Non-pigmented ciliary epithelial cell (primary cell): ENCODE measurements at regions not wholly inside any gene's neighbourhood (a gene's known extent, or its start where the extent isn't known, plus 50 kb on each side); places are given as distances from the start of the nearest gene placed in this dataset.
"Not testable (repeated sequence)": the region's sequence is repeated elsewhere in the genome, so short reads cannot be mapped to it uniquely, and the experiment has no call there.

Experiments
- DNase-seq: peaks from one replicate; pipeline ENCODE4 v3.0.0-alpha.2; 2010; ENCODE audit warnings: low read depth

DNA sequence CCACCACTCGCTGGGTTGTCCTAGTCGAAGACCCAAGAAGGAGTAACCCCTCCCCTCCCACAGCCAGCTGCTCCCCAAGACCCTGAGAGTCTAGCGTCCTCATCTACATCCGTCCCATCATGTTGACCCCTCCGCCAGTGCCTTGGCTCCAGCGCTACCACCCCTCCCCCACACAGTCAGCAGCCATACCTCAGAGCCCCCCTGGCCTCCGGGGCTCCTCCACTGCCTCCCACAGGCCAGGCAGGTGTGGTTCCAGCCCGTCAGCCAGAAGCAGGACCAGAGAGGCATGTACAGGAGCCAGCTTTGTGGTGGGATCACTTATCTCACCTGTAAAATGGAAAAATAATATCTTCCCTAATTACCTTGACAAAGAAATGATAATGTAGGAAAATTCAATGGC, 51.5 kb upstream of the PHF21B start:
- DNase-seq, result no peak

DNA sequence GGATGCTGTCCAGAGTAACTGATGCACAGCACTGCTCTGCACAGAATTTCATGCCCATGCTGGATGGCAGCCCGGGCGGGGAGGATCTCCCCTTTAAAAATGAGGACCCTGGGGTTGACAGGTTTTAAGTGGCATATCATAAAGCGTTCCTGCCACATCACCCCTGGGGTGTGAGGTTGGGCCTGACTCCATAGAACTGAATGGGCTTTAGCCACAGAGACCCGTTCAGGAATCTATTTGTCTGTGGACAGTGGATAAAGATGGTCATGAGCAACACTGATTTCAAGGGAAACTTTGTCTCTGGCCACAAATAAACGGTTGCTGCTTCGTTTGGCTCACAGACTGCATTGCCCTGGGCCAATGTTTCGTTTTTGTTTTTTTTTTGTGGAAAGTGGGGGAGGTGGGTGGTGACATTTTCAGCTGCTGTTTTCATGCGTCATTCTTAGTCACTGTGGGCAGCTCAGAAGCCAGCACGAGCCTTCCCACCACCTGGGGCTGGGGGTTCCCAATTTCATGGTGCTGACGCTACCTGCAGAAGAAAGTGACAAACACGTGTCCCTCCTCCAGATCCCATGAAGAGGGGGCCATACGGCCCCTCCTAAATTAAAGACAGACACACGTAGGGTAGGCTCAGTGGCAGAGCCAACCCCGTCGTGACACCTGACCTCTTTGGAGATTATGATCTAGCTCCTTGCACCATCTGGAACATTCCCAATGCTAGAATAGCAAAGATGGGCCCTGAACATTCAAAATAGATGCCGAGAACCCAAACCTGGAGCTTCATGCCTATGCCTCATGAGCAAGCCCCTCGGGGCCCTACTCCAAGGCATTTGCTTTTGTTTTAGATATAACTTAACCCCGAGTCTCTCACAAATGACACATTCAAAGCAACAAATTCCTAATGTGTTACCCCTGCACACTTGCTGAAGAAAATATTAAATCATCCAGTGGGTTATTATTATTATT, 54.8 kb upstream of the PHF21B start:
- peak; percentile 20 for DNase-seq

DNA sequence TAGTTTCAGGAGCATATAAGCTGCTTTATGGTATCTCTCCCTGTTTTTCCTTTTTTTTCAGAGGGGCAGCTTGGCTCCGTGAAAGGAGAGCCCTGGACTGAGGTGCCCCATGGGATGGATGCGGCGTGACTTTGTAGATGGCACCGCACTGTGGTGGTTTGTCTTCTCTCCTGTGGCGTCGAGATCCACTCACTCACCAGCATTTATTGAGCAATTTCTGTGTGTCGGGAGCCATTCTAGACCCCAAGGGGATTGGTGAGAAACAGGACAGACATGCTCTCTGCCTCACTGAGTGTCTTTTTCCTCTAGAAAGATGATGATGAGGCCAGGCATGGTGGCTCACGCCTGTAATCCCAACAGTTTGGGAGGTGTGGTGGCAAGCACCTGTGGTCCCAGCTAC, 55.9 kb upstream of the PHF21B start:
- no peak for DNase-seq

DNA sequence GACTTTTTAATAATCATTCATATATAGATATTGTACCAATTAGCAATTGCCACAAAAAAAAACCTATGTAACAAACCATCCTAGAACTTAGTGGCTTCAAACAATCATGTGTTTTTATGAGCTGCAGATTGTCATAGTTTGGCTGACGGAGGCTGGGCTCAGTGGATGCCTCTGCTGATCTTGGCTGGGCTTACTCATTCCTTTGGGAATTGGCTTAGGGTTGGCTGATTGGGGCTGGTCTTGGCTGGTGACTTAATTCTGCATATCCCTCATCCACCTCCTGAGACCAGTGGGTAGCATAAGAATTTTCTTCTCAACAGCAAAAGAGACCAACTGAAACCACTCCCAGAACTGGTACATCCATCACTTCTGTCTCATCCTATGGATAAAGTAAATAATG, 57.9 kb upstream of the PHF21B start:
- DNase-seq, result no peak

DNA sequence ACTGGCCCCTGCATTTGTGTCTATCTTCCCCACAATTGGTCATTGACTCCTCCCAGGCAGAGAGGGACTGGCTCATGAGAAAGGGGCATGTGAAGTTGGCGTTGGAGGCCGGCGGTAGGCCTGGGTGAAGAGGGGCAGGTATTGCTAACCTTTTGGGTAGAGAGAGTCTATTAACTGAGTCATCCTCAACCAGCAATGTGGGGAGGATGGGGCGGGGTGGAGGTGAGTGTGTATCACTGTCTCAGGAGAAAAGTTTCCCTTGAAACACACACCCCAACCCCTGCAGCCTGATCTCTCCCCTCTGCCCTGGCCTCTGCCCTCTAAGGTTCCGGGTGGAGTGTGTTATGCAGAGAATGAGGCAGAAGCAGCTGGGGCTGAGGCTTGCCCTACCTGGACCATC, 60.1 kb upstream of the PHF21B start:
- no peak for DNase-seq

DNA sequence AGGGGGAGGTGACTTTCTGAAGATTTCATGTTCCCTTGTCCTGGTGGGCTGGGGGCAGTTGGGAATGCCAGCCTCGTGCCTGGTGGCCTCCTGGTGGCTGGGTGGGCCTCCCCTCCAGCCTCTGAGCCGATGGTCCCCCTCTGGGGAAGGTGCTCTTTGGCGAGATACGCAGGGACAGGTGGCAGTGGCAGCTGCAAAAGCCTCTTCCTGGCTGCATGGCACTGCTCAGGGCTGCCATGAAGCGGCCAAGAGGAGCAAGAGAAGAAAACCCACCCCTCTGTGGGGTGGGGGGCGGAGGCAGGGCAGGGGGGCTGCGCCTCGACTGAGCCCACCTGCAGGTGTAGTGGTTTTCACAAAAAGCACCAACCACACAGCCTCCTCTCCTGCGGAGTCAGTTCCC, 61.8 kb upstream of the PHF21B start:
- no peak for DNase-seq

DNA sequence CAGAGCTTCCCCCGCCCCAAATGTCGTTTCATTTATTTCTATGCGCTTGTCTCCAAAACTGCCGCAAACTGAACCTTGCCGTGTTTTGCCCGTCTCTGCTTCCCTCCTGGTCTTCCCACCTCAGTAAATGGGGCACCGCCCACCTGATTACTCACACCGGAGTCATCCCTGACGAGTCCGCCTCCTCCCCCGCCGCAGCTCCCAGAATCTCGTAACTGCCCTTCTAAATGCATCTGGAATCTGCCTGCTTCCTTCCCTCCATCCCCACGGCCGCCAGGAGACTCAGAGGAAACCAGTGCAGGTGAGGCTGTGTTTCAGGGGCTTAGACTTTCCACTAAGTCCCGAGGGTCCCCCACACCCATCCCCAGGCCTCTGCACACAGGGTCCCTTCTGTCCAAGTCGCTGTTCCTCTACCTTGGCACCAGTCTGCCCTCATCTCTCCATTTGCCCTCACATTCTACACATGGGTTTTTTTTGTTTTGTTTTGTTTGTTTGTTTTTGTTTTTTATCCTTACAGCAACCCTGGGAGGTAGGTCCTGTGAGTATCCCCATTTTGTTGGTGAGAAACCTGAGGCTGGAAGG, 62.6 kb upstream of the PHF21B start:
- no peak for DNase-seq

DNA sequence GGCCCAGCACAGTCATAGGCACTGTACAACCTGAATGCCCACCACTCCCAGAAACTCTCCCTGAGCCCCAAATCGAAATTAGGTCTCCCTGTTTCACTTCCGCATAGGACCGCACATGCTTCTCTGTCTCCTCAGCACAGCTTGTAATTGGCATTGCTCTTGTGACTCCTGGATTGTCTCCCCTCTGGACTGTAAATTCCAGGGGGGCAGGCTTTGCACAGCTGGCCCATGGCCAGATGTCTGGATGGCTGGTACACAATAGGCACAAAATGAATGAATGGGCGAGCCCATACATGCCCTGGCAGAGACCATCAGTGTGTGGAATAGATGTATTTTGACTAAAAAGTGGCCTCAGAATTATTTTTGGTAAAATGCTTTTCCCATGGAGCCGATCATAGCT, 63.3 kb upstream of the PHF21B start:
- DNase-seq, result no peak

DNA sequence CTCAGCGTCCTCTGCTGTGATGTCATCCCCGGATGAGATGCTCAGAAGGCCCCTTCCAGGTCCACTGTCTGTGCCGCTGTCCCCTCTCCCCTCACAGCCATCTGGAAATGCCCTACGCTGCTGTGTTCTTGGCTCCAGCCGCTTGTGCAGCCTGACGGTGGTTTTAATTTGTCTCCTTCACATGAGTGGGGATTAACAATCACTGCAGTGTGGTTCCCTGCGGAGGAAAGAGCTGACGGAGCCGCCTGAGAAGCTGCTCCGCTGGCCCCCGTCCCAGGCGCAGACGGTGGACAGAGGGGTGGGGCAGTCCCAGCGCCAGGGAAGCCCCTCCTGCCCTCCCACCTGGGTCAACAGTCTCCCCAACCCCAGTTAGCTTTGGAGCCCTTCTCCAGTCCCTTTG, 67.5 kb upstream of the PHF21B start:
- DNase-seq, result no peak

DNA sequence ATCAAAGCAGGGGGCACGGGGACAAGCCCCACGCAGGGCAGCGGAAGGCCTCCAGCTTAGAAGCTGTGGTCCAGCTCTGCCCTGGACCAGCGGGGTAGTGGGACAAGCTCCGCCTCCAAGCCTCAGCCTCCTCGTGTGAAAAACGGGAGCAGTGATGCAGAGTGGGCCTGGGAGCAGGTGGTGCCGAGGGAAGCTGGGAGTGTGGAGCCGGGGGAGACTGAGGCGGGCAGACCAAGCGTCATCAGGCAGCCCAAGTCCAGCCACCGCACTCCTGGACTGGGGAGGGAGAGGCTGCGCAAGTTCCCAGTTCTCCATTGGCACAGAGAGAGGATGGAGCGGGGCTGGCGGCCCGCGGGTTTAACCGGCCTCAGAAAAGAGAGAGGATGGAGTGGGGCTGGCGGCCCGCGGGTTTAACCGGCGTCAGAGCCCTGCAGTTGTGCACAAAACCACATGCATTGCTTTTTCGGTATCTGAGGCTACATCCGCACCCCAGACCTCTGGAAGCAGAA, 68.1 kb upstream of the PHF21B start:
- no peak for DNase-seq

DNA sequence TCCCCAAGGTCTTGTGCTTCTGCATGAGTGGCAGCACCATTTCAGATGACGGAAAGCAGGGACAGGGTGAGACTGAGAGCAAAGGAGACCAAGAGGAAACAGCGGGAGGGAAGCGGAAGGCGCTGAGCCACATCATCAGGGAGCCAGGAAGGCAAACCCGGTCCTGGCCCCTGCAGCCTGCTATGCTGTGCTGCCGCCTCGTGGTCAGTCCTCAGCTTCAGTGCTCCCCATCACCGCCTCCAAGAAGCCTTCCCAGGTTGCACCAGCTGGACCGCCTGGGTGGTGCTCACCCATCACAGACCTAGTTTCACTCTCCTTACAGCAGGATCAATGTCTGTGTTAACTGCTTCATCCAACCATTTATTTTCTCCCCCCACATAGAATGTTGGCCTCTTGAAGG, 73.0 kb upstream of the PHF21B start:
- no peak for DNase-seq

DNA sequence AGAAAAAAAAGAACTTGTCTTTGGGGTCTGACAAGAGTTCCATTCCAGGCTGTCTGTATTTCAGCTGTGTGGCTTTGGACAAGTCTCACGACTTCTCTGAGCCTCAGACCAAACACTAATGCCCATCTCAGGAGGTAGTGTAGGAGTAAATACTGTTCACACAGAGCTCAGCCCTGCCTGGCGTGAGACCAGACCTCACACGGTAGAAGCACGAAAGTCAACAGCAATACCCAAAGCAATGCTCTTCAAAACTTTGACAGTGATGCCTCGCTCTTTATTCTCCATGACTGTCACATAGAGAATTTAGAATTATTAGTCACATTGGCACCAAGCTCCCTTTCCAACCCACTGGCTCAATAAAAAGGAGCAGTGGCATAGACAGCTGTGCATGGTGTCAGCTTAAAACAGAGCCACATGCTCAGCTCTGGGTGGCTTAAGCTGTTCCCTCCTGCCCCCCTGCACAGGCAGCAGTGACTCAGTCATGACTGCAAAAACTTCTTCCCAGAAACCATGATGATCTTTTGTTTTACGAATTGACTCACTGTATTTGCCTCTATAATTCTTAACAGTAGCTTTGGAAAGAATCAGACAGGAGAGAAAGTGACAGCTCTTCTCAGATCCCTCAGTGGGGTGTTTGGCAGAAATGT, 74.0 kb upstream of the PHF21B start:
- no peak for DNase-seq

DNA sequence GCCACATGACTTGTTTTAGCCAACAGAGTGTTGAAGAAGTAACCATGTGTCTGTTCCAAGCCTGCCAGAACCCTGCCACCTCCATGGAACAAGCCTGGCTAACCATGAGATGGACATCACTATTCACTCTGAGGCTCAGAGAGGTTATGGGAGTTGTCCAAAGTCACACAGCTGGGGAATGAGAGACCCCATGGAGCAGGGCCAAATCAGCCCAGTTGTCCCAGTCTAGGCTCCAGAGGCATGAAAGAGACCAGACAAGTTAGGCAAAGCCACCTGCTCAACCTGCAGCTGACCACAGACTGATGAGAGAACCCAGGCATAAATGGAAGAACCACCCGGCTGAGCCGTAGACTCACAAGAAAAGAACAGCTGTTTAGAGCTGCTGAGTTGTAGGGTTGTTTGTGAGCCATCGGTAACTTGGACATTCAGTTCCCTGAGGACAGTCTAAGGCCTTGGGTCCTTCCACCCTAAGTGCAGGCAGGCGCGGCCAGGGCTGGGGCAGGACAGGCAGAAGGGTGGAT, 74.7 kb upstream of the PHF21B start:
- no peak for DNase-seq

DNA sequence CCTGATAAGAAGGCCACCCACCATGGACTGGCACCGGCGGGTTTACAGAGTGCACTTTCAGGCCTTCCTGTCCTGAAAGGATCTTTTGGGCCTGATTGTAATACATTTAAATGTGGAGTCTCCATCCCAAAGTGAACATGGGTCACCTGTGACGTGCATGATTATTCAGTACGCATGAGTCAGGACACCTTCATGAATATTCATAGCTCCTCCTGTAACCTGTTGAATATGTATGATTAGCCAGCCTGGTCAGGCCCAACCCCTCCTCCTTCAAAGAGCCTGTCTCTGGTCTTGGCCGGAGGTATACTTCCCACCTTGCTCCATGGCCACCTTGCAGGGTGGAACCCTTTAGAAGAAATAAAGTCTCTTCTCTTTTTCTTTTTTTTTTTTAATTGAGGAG, 75.9 kb upstream of the NUP50 start:
- no peak for DNase-seq

DNA sequence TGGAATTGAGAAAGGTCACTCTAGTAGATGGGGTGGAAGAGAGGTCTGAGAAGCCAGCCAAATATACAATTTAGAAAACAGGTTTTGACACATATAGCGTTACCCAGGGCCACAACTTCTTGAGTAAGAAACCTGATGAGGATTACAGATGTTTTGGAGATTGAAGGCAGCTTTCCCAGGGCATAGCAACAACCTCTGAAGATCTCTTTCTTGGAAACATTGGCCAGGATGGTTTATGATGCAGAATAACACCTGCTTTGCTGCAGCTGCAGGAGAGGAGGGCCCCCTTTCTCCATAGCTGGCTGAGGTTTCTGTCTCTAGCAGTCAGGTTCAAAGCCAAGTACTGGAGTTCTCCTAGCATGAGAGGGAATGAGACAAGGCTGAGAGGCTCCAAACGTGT, 75.1 kb upstream of the NUP50 start:
- DNase-seq, result no peak

DNA sequence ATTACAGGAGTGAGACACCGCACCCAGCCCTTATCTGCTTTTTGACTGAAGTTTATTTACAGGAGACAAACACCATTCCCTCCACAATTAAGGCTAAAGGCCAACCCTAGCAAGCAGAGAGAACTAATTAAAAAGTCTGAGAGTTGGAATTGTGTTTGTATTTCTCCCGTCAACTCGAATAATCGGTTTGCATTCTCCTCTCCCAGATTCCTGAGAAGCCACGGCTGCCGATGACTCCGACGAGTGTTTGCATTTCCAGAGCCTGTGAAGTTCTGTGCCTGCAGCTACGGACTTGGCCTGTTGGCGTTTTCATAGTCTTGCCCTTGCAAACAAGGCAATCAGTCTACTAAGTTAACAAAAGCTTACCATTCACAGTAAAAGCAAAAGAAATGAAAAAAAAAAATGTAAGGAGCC, 73.2 kb upstream of the NUP50 start:
- no peak for DNase-seq

DNA sequence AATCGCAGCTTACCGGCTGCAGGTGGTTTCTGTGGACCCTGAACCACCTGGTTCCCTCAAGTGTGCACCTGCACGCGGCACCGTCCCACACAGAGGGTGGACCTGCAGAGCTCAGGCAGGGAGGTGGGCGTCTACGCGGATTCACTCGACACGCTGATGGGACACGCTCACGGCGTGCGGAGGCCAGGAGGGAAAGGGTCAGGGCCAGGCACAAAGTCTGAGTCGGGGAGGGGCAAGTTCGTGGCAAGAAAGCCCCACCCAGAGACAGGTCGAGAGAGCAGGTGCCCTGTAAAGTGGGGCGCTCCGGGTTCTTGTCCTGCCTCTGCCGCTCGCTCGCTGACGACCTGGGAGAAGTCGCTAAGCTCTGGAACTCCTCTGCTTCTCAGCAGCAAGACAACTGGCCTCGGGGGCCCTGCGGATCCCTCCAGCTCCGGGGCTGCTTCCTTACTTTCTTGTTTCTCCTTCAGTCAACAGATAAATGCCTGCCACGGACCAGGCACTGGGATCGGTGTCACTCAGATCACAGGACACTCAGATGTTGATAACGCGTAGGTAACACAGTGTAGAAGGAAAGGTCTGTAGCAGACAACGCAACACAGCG, 72.4 kb upstream of the NUP50 start:
- DNase-seq, result no peak

DNA sequence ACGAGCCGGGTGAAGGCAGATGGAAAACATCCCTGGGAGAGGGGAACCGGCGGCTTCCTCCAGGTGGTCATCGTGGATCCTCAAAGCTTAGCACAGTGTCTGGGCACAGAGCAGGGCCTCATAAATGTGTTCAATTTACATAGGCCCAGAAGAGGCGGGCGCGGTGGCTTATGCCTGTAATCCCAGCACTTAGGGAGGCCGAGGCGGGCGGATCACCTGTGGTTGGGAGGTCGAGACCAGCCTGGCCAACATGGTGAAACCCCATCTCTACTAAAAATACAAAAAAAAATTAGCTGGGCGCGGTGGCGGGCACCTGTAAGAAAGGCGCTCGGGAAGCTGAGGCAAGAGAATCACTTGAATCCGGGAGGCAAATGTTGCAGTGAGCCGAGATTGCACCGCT, 71.8 kb upstream of the NUP50 start:
- DNase-seq, result not testable (repeated sequence)

DNA sequence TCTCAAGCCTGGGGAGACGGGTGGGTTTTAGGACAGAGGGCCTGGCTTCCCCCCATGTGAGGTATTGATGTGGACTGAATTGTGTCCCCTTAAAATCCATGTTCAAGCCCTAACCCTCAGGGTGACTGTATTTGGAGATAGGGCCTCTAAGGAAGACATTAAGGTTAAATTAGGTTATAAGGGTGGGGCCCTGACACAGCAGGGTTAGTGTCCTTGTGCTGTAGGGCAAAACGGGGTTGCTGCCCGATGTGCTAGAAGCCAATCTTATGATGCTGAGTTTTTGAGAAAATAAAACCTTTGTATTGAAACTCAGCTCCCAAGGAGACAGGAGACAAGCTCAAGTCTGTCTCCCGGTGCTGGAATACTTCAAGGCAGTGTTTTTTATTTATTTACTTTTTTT, 71.1 kb upstream of the NUP50 start:
- no peak for DNase-seq

DNA sequence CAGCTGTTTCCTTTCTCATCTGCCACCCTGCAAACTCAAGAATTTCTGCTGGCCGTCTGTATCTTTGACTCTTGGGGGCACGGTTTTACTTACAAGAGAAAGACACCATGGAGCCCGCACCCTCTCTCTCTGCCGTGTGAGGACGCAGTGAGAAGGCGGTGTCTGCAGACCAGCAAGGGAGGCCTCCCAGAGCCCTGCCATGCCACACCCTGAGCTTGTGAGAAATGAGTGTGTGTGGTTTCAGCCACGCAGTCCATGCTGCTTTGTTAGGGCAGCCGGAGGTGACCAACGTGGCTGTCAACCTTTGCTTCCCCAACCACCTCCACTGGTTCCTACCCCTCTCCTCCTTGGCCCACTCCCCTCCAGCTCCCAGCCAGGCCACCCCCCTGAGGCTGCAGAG, 70.1 kb upstream of the NUP50 start:
- no peak for DNase-seq

DNA sequence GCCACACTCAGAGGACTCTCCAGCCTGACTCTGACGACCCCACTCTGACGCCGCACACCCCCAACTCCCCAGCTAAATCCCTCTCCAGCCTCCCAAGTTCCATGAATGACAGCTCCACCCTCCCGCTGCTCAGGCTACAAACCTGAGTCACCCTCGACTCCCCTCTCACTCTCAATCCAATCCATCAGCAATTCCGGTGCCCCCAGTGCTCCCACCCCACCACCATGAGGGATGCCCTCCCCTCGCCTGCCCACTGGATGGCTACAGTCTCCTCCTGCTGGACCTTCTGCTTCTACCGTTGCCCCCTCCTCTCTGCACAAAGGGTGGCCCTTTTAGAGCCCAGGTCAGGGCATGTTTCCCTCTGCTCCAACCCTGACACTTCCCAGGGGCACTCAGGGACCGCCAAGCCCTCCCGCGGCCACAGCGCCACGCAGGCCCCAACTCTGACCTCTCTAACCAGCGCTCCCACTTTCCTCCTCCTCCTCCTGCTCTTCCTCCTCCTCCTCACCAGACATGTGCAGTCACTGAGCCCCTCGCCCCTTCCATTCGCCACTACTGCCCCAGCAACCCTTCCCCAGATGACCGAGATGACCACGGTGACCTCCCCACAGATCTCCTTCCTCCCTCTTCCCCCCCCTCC, 69.5 kb upstream of the NUP50 start:
- no peak for DNase-seq

DNA sequence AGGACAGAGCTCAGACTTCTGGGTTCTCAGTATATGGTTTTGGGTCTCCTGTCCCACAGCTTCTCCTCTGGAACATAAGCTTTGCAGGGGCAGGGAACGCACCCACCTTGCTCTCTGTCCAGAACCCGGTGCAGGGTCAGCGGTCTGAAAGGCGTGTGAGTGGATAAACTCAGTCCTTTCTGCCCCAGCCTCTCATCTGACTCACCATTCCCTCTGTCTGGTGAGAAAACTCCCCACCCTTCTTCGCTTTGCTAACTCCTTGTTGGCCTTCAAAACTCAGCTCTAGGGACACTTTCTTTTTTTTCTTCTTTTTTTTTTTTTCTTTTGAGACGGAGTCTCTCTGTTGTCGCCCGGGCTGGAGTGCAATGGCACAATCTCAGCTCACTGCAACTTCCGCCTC, 68.9 kb upstream of the NUP50 start:
- DNase-seq, result no peak
